HG02610 (cell line): ENCODE measurements at regions not wholly inside any gene's neighbourhood (a gene's known extent, or its start where the extent isn't known, plus 50 kb on each side); places are given as distances from the start of the nearest gene placed in this dataset.

Experiments
- ATAC-seq: cut with Tn5 transposase; IDR thresholded peaks from one replicate; pipeline ENCODE4 v1.9.1; 2021; ENCODE audit warnings: mild to moderate bottlenecking, moderate library complexity; ENCODE audit not compliant: unreplicated experiment

DNA sequence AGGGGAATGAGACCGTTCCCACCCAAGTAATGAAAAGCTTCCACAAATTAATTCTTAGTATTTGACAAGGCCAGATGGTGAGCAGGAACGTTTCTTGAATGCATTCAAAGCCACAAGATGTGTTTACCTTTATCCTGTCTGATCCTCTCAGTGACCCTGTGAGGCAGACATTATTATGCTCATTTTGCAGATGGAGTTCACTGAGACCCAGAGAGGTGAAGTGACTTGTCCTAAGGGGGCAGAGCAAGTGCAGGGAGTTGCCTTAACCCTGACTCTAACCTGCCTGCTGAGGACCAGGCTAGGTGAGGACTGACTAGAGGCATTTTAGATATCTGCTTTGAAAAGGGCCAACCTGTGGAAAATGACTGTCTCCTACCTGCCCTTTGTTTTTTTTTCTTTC lies 156.7 kb downstream of the HAPSTR1 start:
- ATAC-seq, result no peak

DNA sequence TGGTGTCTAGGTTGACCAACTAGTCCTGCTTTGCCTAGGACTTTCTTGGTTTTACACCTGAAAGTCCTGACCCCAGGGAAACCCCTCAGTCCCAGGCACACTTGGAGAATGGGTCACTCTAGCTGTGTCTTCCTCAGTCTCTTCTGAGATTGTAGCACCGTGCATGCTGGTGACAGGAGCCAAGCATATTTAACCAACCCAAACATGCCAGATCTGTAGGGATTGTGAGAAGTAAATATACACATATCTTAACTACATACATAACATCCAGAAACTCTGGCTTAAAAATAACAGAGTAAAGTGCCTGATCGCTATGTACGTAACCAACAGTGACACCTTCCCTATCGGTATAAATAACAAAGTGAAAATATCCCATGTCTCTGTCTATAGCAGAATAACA lies 158.1 kb downstream of the HAPSTR1 start:
- no peak for ATAC-seq

DNA sequence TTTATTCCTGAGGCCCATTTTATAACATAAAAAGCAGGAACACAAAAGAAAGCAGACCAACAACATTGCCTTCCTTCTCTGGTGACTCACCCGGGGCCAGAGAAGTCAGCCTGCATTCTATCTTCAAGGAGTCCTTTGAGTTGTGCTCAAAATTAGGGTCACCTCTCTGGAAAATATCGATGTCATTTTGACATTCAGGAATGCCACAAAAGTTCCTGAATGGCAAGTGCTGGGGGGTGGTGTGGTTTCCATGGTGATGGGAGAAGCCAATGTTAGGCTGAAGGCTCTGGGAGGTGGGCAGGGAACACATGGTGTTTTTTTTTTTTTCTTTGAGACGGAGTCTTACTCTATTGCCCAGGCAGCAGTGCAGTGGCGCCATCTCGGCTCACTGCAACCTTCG lies 159.6 kb downstream of the HAPSTR1 start:
- ATAC-seq, result no peak

DNA sequence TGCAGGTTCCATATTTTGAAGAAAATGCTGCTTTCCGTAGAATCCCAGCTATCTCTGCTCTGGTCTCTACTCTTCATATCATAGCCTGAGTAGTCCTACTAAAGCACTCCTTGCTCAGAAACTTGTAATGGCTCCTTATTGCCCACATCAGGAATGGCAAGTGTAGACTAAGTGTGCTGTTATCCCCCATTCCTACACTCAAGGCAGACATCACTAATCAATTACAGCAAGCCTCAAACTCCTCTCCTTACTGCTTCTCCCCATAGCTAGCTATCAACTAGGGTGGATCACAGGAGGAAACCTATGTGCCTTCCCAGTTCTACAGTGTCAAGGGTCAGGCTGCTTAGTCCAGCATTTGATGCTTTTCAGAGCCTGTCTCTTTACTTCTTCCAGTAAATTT lies 163.4 kb downstream of the HAPSTR1 start:
- no peak for ATAC-seq

DNA sequence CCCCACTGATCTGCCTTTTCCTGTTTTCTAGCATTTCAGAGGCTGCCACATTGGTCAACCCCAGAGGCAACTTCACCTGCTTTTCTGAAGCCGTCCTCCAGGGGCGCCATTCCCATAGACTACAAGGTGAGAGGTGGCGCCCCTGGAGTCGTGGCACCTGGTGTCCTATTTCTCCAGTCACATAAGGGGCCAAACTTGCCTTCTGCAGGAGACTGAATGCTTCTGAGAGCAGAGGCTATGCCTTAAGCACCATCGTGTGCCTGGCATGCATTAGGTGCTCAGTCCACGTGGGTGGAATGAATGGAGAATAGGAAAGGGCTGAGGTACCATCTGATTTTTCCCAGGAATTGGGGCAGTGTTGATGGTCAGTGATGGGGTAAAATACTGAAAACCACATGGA lies 164.8 kb downstream of the HAPSTR1 start:
- ATAC-seq, result no peak

DNA sequence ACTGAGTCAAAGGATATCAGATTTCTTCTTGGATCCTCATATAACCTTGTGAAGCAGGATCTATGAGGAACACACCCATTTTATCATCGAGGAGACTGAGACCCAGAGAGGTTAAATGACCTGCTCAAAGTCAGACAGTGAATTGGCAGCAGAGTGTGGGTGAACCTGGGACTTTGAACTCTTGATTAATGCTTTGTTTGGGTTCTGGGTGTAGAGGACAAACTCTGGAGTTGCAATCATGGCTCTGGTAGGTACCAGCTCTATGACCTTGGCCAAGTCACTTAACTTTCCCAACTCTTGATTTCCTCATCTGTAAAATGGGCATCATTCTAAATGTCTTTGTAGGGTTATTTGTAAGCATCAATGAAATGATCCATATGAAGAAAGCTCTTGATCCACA lies 166.4 kb downstream of the HAPSTR1 start:
- no peak for ATAC-seq

DNA sequence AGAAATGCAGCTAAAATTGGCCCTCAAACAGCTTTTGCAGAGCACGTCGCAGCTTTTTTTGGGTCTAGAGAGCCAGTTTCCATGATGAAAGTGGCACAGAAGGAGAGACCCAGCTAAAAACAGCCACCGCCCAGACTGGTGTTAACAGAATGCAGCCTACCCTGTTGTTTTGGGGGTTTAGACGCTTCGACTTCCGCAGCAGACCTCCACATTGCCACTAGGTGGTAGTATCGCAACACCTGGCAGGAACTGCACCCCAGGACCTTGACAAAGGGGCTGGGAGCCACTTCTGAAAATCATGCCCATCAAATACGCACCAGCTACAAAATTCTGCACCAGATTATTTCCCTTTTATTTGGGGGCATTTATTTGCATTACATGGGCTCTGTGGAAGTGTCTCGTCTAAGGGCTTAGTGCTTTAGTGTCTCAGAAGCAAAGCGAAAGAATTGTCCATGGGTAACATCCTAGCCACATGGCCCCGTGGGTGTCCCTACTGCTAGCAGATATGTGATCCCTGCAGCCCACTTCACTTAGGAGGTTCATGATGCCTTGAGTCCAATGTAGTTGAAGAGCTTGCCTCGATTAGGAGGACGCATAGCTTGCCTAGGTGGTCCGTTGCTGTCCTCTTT lies 167.1 kb downstream of the HAPSTR1 start:
- ATAC-seq, result no peak

DNA sequence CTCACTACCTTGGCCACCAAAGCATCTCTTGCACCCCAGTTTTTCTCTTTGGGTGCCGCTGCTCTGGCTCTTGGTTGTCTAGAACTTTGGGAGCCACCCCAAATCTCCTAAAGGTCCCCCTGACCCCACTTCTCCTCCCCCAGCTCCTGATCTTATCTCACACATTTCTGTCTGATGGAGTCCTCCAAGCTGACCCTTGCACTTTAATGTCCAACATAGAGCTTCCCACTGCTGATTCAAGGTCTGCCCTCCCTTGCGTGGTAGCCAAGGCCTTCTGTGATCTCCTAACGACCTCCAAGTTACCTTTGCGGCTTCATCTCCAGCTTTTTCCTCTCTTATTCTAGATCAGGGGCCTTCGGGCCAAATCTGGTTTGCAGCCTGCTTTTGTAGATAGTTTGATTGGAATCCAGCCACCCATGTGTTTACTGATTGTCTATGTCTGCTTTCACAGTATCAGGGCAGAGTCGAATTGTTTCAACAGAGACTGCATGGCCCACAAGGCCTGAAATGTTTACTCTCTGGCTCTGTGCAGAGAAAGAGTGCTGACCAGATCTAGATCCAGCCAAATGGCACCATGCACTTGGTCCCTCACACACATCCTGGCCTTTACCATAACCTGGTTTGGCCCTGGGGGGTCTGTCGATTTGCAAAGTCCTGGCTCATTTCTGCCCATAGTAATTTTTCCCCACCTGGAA lies 168.6 kb downstream of the HAPSTR1 start:
- no peak for ATAC-seq

DNA sequence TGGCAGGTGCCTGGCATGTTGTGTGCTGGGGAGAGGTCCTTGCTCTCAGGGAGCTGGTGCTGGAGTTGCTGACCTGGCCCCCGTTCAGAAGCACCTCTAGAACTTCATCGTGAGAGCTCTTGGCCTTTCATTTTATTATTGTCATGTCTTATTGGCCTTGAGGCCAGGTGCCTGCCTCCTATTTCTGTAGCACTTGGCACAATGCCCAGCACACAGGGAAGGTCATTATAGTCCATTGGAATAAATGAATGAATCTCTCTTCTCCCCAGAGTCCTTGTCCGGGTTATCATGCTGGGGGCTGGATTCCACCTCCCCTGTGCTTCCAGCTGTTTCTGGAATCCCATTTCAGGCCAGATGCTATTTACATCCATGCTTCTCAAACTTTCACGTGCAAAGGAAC lies 169.2 kb downstream of the HAPSTR1 start:
- ATAC-seq, result no peak

DNA sequence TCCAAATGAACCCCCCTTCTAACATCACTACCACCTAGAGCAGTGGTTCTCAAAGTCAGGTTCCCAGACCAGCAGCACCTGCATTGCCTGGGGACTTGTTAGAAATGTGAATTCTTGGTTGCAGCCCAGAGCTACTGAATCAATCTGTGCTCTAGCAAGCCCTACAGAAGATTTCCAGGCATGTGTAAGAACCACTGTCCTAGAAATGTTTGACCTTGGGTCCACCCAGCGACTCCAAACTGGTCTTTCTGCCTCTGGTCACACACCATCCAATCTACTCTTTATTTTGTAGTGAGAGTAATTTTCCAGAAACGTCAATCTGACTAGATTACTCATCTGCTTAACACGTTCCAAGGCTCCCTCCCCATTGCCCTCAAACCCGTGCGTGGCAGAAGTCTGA lies 169.9 kb downstream of the HAPSTR1 start:
- no peak for ATAC-seq

DNA sequence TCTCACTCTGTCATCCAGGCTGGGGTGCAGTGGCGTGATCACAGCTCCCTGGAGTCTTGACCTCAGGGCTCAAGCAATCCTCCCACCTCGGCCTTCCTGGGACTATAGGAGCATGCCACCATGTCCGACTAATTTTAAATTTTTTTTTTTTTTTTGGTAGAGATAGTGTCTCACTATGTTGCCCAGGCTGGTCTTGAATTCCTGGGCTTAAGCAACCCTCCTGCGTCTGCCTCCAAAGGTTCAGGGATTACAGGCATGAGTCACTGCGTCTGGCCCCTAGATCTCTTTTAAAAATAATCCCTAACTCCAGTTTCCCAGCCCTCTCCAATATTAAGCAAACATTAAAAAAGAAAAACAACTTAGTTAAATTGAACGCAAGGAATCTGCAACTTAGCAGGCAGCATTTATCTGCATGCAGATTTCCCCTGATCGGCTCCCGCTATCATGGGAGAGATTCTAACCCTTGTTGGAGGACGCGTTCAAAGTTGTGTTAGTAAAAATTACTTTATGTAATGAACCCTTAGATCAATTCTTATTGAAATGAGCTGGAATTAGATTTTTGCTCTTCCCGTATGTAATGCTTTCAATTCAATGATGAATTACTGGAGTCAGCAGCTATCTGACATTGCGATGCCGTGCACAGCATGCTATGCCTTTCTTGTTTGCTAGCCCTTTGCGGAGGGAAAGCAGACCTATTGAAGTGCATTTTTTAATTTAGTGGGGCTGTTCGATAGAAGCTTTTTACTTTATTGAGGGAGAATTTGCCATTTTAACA lies 171.7 kb downstream of the HAPSTR1 start:
- ATAC-seq, result no peak

DNA sequence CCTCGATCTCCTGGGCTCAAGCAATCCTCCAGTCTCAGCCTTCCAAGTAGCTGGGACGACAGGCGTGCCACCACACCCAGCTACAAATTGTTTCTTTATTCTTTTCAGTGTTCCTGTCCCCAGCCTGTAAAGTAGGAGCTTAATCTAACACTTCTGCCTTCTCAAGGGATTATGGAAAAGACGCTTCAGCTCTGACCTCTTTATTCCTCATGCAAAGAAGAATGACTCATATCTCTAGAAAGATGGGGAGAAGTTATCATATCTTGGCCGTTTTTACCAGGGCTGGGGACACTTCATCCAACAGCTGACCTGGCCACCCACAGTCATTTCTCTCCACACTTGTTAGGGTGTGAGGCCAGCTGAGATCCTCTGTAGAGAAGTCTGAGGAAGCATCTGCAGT lies 172.6 kb downstream of the HAPSTR1 start:
- no peak for ATAC-seq

DNA sequence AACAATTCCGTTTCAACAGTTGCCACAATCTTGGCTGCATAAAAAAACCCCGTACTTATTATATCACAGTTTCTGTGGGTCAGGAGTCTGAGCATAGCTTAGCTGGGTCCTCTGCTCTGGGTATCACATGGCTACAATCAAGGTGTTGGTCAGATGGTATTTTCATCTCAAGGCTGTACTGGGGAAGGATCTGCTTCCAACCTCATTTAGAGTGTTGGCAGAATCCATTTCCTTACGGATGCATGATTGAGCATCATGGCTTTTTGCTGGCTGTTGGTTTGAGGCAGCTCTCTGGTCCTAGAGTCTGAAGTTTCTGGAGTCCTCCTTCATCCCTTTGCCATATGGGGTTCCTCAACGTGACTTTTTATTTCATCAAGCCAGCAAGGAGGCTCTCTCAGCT lies 177.0 kb downstream of the HAPSTR1 start:
- ATAC-seq, result no peak

DNA sequence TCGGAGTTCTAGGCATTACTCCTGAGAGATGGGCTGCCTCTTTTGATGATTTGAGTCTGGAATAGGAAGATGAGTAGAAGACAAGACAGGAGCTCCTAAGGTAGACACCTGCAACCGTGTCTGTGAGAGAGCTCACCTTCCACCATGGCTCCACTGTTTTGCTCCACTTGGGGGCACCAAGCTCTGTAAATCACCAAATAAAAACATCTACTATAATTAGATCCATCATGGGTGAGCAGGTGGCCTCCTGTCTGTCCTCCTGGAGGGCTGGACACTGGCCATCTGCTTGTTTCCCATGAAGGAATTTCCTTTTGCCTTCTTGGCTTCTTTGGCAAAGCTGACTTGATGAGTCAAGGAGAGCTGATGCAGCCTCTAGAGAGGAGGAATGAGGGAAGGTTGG lies 179.0 kb downstream of the HAPSTR1 start:
- no peak for ATAC-seq

DNA sequence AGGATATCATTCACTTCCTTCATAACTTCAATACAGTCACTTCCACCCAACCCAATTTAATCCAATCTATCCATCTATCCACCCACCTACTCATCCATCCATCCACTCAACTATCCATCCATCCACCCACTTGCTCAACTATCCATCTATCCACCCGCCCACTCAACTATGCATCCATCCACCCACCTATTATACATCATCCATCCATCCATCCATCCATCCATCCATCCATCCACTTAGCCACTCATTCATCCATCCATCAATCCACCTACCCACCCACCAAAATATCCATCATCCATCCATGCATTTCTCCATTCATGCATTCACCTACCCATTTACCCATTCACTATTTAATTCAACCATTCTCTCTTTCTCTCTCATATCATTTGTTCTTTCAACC lies 179.5 kb downstream of the HAPSTR1 start:
- ATAC-seq, result no peak

DNA sequence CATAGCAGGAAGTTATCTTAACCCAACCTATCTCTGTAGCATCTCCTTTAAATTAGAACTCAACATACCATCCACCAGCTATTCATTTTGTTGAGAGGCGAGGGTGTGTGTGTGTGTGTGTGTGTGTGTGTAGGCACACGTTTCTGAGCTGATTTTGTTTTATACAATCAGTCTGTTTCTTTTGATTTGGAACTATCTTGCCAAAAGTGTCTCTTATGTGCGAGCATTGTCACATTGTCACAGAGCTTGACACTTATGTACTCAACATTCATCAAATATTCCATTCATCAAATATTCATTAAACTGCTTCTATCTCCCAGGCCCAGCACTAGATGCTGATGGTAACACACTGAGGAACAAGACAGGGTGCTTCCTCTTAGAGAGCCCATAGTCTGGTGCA lies 180.4 kb downstream of the HAPSTR1 start:
- no peak for ATAC-seq

DNA sequence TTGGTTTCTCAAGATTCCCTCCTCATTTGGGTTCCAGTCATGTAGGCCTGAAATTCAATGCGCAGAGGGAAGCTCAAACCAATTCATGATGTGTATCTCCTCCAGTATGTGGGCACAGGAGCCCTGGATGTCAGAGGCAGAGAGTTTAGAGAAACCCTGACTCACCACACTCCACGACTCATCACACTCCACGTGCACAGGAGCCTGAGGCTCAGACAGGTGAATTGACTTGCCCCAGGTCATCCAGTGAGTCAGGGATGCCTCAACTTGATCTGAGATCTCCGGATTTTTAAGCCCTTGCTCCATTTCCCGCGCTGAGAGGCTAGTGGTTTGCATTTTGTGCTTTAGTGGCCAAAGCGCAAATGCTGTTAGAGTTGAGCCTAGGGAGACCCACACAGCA lies 183.9 kb downstream of the HAPSTR1 start:
- no peak for ATAC-seq

DNA sequence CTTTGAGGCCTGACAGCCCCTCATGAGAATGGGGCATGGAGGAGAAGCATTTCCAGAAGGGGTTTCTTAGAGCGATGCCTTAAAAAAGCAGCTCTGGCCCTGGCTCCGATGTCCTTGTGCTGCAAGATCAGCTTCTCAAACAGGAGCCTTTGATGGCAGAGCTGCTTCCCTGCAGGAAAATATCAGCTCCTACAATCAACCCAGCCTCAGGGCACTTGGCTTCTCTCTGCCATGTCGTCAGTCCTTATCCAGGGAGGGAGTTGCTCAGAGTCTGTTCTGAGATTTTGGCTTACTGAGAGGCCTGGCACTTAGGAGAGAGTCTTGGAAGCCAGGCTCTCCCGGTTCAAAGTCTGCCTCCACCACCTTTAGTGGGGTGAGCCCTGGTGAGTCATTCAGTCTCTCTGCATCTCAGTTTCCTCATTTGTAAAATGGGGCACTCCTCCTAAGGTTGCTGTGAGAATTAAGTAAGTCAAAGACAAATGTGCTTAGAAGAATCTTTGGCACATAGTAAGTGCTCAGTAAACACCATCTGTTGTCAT lies 184.4 kb downstream of the HAPSTR1 start:
- ATAC-seq, result no peak

DNA sequence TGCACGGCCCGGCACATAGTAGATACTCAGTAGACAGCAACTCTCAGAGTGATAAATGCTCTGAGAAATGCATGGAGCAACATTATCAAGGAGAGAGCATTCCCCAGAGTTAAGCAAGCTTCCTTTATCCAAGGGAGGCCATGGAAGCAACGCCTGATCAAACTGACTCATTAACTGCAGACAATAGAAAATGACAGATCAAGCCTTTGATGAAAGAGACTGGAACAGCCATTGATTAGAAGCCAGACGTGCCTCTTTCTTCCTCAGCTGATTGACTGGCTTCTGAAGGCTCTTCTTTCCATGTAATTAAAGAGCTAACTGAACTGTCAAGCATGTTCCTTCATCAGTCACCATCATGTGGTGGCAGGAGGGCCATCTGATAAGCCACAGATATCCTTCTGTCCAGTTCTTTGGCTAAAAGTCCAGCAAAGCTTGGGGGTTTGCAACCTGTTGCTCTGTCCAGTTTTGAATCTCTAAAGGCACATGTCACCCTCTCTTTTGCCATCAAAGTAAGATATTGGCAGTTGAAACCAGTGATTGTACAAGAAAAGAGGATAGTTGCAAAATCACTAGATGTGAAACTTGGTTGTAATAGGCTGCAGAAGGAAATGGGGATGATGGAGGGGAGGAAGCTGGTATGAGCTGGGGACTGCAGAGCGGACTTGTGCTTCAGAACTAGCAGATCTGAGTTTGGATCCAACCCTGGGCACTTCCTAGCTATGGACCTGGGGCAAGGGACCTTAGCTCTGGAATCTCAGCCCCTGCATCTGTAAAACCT lies 188.0 kb downstream of the HAPSTR1 start:
- no peak for ATAC-seq

DNA sequence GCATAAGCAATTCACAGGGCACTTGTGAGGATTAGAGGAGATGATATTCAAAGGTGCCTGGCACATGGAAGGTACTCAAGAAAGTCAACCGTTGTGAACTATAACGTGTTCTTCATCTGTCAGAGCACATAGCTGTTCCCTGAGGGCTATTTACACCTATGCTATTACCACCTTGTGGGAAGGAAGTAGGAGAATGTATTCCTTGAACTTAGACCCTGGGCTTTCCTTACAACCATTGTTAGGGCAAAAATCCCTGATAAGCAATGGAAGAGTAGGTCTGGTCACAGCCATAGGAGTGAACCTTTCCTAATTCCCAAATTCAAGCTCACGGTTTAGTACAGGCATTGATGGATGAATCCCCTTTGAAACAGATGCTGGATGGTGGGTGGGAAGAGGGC lies 188.6 kb downstream of the HAPSTR1 start:
- ATAC-seq, result no peak

DNA sequence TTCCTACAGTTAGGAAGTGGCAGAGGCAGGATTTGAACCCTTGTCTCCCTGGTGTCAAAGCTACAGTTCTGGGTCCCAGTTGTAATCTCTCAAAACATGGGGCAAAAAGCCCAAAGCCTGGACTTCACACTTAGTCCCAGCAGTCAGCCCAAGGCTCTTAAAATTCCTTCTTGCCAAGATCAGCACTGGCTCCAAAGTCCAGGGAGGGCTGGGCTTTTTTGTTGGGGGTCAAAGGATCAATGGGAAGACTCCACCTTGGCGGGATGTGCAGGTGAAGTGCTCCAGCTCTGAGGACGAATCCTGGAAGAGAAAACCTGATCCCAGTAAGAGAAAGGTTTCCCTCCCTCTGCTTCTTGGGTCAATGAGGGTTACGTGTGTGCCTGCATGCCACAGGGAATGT lies 195.5 kb downstream of the HAPSTR1 start:
- ATAC-seq, result no peak
